Right ventricle myocardium inferior (tissue), 1 donor: ENCODE measurements at regions not wholly inside any gene's neighbourhood (a gene's known extent, or its start where the extent isn't known, plus 50 kb on each side); places are given as distances from the start of the nearest gene placed in this dataset.
A peak's percentile ranks its signal among the peaks of the same experiment; 100 is the strongest.
"Not testable (repeated sequence)": the region's sequence is repeated elsewhere in the genome, so short reads cannot be mapped to it uniquely, and the experiment has no call there.

Experiments used
- ATAC-seq: fragments of 200-7000 bp; cut with Tn5 transposase; one replicate; pipeline ENCODE4 v1.9.1; 2020; ENCODE audit warnings: mild to moderate bottlenecking, moderate library complexity
- DNase-seq: peaks from one replicate; pipeline ENCODE4 v3.0.0; 2021; ENCODE audit errors: missing footprints
- intact Hi-C: fragments of 100-400 bp; cut with DNase I; formaldehyde crosslinking; loops from one replicate; pipeline ENCODE4 v1.11.0; 2022
- microRNA-seq: library from miRNA; unstranded; fragments of <30 nt; microRNA quantifications from one replicate; pipeline ENCODE4 v1.2.0, GENCODE V29; 2020
- donor health status: DM: no; HTN: yes; CAD: no; lungs with severe emphysema.

DNA sequence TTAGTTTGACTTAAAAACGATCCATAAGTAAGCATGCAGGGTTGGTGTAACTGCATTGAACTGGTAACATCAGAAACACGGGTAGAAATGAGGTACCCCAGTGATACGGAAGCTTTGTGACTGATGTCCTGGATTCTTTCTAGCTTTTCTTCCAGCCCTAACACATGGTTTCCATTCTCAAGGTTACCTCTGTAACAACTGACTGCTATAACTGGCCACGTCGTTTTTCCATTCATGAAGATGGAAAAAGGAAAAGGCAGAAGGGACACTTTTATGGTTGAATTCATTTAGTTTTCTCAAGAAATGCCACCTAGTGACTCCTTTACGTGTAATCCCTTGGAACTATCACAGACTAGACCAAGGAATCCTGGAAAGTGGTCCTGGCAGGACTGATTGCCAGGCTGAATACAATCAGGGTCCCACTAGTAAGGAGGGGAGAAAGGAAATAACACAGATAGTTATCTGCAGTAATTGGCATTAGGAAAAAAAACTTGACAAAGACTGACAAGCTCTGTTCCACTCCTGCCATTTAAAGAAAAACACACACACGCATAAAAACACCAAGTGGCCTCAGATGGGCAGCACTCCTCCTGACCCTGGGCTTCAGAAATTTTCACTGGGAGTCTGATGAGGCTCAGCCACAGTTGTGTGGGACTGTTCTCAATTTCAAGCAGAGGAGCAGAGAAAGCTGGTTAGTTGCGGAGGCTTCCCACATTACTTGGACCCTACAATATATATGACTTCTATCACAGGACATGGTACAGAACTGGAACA is 77.5 kb upstream of the ZNF169 start:
- ATAC-seq (peak; percentile 12), DNase-seq (no peak)
- intact Hi-C loops, result no loop called here

DNA sequence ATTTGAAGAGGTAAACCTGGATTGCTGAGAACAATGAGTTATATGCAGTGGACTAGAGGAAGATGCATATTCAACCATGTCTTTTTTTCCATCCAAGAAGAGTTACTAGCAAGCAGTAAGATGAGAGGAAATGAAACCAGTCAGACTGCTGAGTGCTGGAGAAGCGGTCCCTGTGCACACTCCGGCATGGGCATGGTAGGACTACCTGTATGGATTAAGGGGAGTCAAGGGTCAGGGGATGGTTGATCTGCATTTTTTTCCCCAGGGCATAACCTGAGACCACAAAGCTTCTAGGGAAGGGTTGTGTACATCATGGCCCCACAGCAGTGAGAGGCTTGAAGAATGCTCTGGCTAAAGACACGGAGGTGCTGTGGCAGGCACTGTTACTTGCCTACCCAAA is 76.6 kb upstream of the ZNF169 start:
- peak; percentile 45 for ATAC-seq
- DNase-seq, result no peak
- intact Hi-C loops, result no loop called here

DNA sequence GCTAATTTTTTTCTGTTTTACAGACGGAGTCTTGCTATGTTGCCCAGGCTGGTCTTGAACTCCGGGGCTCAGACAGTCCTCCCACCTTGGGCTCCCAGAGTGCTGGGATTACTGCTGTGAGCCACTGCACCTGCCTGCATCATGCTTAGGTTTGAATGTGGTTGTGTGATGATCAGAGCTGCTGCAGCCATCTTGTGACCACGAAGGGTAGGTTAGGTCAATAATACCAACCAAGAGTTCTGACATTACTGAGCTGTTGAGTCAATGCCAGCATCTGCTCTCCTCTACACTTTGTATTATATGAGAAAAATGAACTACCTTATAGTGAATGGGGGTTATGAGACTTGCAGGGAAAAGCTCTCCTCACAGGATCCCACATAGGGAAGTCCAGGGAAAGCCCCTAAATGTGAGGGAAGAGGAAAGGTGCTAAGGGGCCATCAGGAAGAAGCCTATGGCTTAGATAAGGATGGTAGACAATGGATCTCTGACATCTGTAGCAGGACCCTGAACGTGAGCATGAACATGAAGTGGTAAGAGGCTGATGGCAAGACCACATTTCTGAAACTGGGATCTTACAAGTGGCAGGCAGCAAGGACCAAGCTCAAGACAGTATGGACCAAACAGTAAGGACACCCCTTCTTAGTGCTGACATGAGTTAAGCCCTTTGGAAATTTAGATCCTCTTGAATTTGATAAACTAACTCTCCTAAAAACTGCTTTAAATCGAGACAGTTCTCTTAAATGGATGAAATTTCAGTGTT is 75.7 kb upstream of the ZNF169 start:
- ATAC-seq (no peak), DNase-seq (no peak)
- intact Hi-C loops, result no loop called here

DNA sequence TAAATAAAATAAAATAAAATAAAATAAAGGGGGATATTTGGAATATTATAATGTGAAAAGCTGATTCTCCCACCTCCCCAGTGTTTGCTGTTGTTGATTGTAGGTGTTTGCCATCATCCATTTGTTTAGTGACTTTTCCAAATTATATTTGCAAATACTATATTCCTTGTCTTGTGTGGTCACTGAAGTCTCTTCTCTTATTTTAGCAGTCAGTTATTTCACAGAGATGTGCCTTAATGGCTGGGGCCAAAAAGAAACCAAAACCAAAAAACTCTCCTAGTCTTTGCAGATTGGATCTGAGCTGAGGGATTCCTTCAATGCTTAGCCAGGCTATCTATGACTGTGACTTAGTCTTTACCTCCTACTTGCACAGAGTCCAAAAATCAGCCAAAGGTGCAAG is 70.9 kb upstream of the ZNF169 start:
- ATAC-seq (no peak), DNase-seq (no peak)
- intact Hi-C loops, result no loop called here

DNA sequence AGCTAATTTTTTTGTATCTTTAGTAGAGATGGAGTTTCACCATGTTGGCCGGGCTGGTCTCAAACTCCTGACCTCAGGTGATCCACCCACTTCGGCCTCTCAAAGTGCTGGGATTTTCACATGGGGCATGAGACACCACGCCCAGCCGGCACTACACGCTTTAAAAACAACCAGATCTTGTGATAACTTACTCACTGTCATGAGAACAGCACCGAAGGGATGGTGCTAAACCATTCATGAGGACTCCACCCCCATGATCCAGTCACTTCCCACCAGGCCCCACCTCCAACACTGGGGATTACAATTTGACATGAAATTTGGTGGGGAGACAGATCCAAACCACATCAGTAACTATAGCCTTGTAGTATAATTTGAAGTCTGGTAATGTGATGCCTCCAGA is 67.4 kb upstream of the ZNF169 start:
- ATAC-seq, intact Hi-C loops, DNase-seq: not testable (repeated sequence)

DNA sequence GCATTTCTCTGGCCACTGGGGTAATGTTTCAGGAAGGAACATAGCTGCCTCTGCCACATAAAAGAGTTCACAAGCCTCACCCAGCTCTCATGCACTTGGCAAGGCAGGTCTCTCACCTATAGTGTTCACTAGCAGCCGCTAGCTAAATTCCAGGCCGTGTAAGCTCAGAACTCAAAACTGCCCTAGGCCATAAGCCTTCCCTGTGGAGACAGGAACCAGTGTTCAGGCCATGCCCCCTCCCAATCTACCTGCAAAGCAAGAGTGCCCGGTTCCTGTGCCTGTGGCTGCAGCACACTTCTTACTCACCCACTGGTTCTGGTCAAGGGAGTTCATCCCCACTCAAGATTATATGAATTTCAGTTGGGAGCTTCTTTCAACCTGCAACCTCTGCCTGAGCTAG is 60.7 kb upstream of the ZNF169 start:
- no peak for DNase-seq
- ATAC-seq, result no peak
- intact Hi-C loops, result no loop called here

DNA sequence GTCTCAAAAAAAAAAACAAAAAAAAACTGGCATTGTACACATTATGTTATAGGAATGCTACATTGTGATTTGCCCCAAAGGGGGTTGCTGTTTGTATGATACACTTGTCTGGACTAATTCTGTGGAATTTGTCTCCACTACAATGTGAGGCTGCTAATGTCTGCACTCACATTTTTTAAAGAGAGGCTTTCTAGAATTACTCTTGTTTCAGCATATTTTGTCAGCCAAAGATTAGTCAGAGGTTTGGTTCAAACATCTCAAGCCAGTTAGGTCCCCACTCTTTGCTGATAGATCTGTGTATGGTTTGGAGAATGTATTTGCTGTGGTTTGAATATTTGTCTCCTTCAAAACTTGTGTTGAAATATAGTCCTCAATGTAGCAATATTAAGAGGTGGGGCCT is 59.3 kb upstream of the ZNF169 start:
- no peak for DNase-seq
- no peak for ATAC-seq
- intact Hi-C loops, result no loop called here

DNA sequence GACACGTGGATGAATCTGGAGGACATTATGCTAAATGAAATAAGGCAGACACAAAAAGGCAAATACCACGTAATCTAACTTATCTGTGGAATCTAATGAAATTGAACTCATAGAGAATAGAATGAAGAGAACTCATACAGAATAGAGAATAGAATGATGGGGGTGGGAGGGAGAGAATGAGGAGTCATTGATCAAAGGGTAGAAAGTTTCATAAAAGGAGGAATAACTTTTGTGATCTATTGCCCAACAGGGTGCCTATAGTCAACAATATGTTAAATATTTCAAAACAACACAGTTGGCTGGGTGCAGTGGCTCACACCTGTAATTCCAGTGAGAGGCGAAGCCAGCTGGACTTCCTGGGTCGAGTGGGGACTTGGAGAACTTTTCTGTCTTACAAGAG is 54.9 kb upstream of the ZNF169 start:
- intact Hi-C loops, result no loop called here
- DNase-seq (no peak), ATAC-seq (no peak)

DNA sequence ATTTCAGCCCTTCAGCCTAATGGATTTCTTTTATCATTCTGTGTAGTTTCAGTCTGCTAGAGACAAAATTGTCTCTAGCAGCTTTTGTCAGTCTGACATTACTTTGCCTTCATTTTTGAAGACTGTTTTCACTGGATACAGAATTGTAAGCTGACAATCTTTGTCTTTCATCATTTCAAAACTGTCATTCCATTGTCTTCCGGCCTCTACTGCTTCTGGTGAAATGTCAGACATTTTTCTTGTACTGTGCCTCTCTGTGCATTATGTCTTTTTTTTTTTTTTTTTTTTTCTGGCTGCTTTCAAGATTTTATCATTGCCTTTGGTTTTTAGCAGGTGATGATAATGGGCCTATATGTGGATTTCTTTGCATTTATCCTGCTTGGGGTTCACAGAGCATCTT is 51.3 kb upstream of the ZNF169 start:
- intact Hi-C loops, result no loop called here
- no peak for DNase-seq
- ATAC-seq, result no peak

Small RNAs in the stretch of these regions (microRNA-seq; reads per million reads assigned to microRNA genes)
- gene MIRLET7A1, result 155 reads per million, percentile 58 among the genes with 10 or more reads in this experiment
- 4,681 reads per million, percentile 91 among the genes with 10 or more reads in this experiment for gene MIRLET7D
- 219 reads per million, percentile 61 among the genes with 10 or more reads in this experiment for gene MIRLET7F1
